ENCODE measurements at regions not wholly inside any gene's neighbourhood (a gene's known extent, or its start where the extent isn't known, plus 50 kb on each side); places are given as distances from the start of the nearest gene placed in this dataset.
"Not testable (repeated sequence)": the region's sequence is repeated elsewhere in the genome, so short reads cannot be mapped to it uniquely, and the experiment has no call there.

GRCh38 chr17:77628035-77628434, 330.5 kb upstream of the TNRC6C start (continued):
- TF ChIP-seq REST (IDR thresholded peaks at IDR 0.05) (no peak), MAX (IDR thresholded peaks at IDR 0.05) (no peak), NR2F2 (IDR thresholded peaks at IDR 0.05) (no peak), RXRA (IDR thresholded peaks at IDR 0.05) (no peak)

GRCh38 chr17:77629284-77629683, 329.2 kb upstream of the TNRC6C start:
- not testable (repeated sequence) for H3K36me3 ChIP-seq (ENCODE audit: control insufficient read depth in 4 of 4, insufficient read depth in 3 of 4, low read depth in 1 of 4, low read length in 3 of 4); DNase-seq (ENCODE audit: low spot score); H3K4me3 ChIP-seq (ENCODE audit: low read depth in 1 of 3, low read length in 3 of 3); H3K4me1 ChIP-seq (ENCODE audit: control insufficient read depth in 4 of 4, insufficient read depth in 4 of 4, low read length in 3 of 4); H3K9me3 ChIP-seq (ENCODE audit: control insufficient read depth in 4 of 4, low read length in 3 of 4); H3K9ac ChIP-seq (ENCODE audit: low read depth in 1 of 2, low read length in 2 of 2); H3K27ac ChIP-seq (ENCODE audit: low read depth in 1 of 2, low read length in 2 of 2); H3K27me3 ChIP-seq (ENCODE audit: control insufficient read depth in 4 of 4, insufficient read depth in 4 of 4, low read length in 3 of 4)
- 78% methylated on average over 2 of the region's 2 CpGs for WGBS

- Histone ChIP-seq H3K9me3 (ENCODE audit: control insufficient read depth in 4 of 4, low read length in 3 of 4) (peaks cover 0 to 4% (median 0%) of the 10 kb centered on the region in 4 donors), H3K36me3 (ENCODE audit: control insufficient read depth in 4 of 4, insufficient read depth in 3 of 4, low read depth in 1 of 4, low read length in 3 of 4) (no peaks in the 10 kb centered on the region), H3K27ac (ENCODE audit: low read depth in 1 of 2, low read length in 2 of 2) (no peak overlapping the region), H3K9ac (ENCODE audit: low read depth in 1 of 2, low read length in 2 of 2) (no peak overlapping the region), H3K27me3 (ENCODE audit: control insufficient read depth in 4 of 4, insufficient read depth in 4 of 4, low read length in 3 of 4) (peaks cover 0 to 8% (median 0%) of the 10 kb centered on the region in 4 donors), H3K4me1 (ENCODE audit: control insufficient read depth in 4 of 4, insufficient read depth in 4 of 4, low read length in 3 of 4) (no peaks in the 10 kb centered on the region), H3K4me3 (ENCODE audit: low read depth in 1 of 3, low read length in 3 of 3) (no peak overlapping the region)
- TF ChIP-seq YY1 (IDR thresholded peaks at IDR 0.05) (no peak), NR2F2 (IDR thresholded peaks at IDR 0.05) (no peak)
- 92% methylated on average over 9 of the region's 9 CpGs for whole genome bisulfite sequencing
- no peak for DNase-seq (ENCODE audit: low spot score)
These were observed 327.2 kb upstream of the TNRC6C start for GRCh38 chr17:77631307-77631706.

- Histone ChIP-seq H3K4me1 (ENCODE audit: control insufficient read depth in 4 of 4, insufficient read depth in 4 of 4, low read length in 3 of 4) (no peaks in the 10 kb centered on the region), H3K27me3 (ENCODE audit: control insufficient read depth in 4 of 4, insufficient read depth in 4 of 4, low read length in 3 of 4) (peaks cover 0 to 3% (median 0%) of the 10 kb centered on the region in 4 donors), H3K36me3 (ENCODE audit: control insufficient read depth in 4 of 4, insufficient read depth in 3 of 4, low read depth in 1 of 4, low read length in 3 of 4) (no peaks in the 10 kb centered on the region), H3K4me3 (ENCODE audit: low read depth in 1 of 3, low read length in 3 of 3) (no peak overlapping the region), H3K27ac (ENCODE audit: low read depth in 1 of 2, low read length in 2 of 2) (no peak overlapping the region), H3K9ac (ENCODE audit: low read depth in 1 of 2, low read length in 2 of 2) (no peak overlapping the region), H3K9me3 (ENCODE audit: control insufficient read depth in 4 of 4, low read length in 3 of 4) (peaks cover 0 to 4% (median 0%) of the 10 kb centered on the region in 4 donors)
- no peak for TF ChIP-seq RXRA (IDR thresholded peaks at IDR 0.05)
- no peak for TF ChIP-seq SP1 (IDR thresholded peaks at IDR 0.05)
- no peak for TF ChIP-seq MAX (IDR thresholded peaks at IDR 0.05)
- no peak for TF ChIP-seq YY1 (IDR thresholded peaks at IDR 0.05)
- no peak for TF ChIP-seq CTCF (IDR thresholded peaks at IDR 0.05; ENCODE audit: low read depth, low read length, missing input control)
- no peak for TF ChIP-seq FOXA1 (IDR thresholded peaks at IDR 0.05)
- no peak for TF ChIP-seq TAF1 (conservative IDR thresholded peaks at IDR 0.05)
- no peak for TF ChIP-seq NR2F2 (IDR thresholded peaks at IDR 0.05)
- no peak for TF ChIP-seq REST (IDR thresholded peaks at IDR 0.05)
- no peak for TF ChIP-seq JUND (IDR thresholded peaks at IDR 0.05)
- no peak for TF ChIP-seq HNF4G (IDR thresholded peaks at IDR 0.05)
- no peak for TF ChIP-seq FOXA2 (IDR thresholded peaks at IDR 0.05)
- TF ChIP-seq ZBTB33 (IDR thresholded peaks at IDR 0.05), result no peak
- no peak for TF ChIP-seq GABPA (IDR thresholded peaks at IDR 0.05 in 1 of 2, conservative IDR thresholded peaks at IDR 0.05 in 1 of 2)
- WGBS, result 77% methylated on average over 6 of the region's 6 CpGs
- DNase-seq (ENCODE audit: low spot score), result no peak
These were observed 325.9 kb upstream of the TNRC6C start for GRCh38 chr17:77632619-77633018.

Data from liver (tissue), 8 donors.